ENCODE measurements at regions not wholly inside any gene's neighbourhood (a gene's known extent, or its start where the extent isn't known, plus 50 kb on each side); places are given as distances from the start of the nearest gene placed in this dataset.

DNA sequence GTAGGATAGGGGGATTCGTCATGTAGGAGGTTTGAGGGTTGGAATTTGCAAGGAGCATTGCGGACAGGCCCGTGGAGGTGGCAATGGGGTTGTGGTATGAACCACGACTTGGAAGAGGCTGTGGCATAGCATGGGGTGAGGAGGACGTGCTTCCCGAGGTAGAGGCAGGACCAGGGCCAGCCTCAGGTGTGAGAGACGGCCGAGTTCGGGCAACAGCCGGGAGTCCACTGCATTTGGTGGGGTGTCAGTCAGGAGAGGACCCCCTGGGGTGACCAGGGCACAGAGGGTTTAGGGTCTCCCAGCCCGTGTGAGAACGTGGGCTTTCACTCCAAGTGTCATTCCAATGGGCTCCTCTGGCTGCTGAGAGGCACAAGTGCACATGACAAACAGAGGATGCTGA is 339.0 kb downstream of the EIPR1 start:
- Histone ChIP-seq H2BK120ac (replicated peaks; ENCODE audit: low read depth, low read length) (no peak overlapping the region), H3K4ac (replicated peaks; ENCODE audit: insufficient read length, low read depth, low read length) (no peak overlapping the region), H3K14ac (ENCODE audit: insufficient read length) (no peak overlapping the region), H4K5ac (ENCODE audit: insufficient read length, low read depth, low read length) (no peak overlapping the region), H3K79me2 (ENCODE audit: control insufficient read depth in 1 of 2, insufficient read depth in 2 of 2, low read length in 2 of 2) (no peaks in the 10 kb centered on the region), H3K4me3 (ENCODE audit: extremely low read depth in 1 of 4, insufficient read depth in 2 of 4, low read depth in 3 of 4, low read length in 4 of 4) (no peak overlapping the region), H2BK12ac (ENCODE audit: low read depth, low read length) (no peak overlapping the region), H3K56ac (replicated peaks; ENCODE audit: insufficient read length, low read depth, low read length) (no peak overlapping the region), H2BK20ac (ENCODE audit: low read length) (no peak overlapping the region), H3K9ac (replicated peaks in 1 of 4; ENCODE audit: extremely low read depth in 1 of 4, low read depth in 3 of 4, low read length in 3 of 4) (no peak overlapping the region), H4K8ac (ENCODE audit: extremely low read depth, insufficient read depth, low read length) (no peak overlapping the region), H3K9me3 (ENCODE audit: insufficient read depth in 2 of 2, low read depth in 1 of 2, low read length in 1 of 2) (no peaks in the 10 kb centered on the region), H4K91ac (replicated peaks; ENCODE audit: insufficient read length, low read length) (no peak overlapping the region), H3K79me1 (ENCODE audit: low read depth, low read length) (no peaks in the 10 kb centered on the region), H3K27me3 (replicated peaks in 1 of 4; ENCODE audit: control insufficient read depth in 3 of 4, extremely low read depth in 1 of 4, insufficient read depth in 3 of 4, low read length in 3 of 4) (no peaks in the 10 kb centered on the region), H3K23me2 (ENCODE audit: low read depth, low read length) (no peaks in the 10 kb centered on the region), H3K27ac (ENCODE audit: low read depth, low read length) (no peak overlapping the region), H2BK15ac (ENCODE audit: low read length) (no peak overlapping the region), H2AFZ (ENCODE audit: low read length) (no peak overlapping the region), H4K20me1 (replicated peaks in 1 of 2; ENCODE audit: control insufficient read depth in 1 of 2, insufficient read depth in 2 of 2, low read length in 2 of 2) (no peaks in the 10 kb centered on the region), H3K4me2 (ENCODE audit: insufficient read depth in 1 of 2, low read depth in 2 of 2, low read length in 2 of 2) (no peak overlapping the region), H3K4me1 (replicated peaks in 1 of 4; ENCODE audit: control insufficient read depth in 3 of 4, insufficient read depth in 4 of 4, low read length in 3 of 4) (0 out of 7 replicates have a peak, but pooled peaks cover 0 to 2% (median 0%) of the 10 kb centered on the region in 4 experiments), H3K23ac (ENCODE audit: insufficient read length) (no peak overlapping the region), H3K18ac (ENCODE audit: extremely low read depth, low read length) (no peak overlapping the region), H2BK5ac (ENCODE audit: low read depth, low read length) (no peak overlapping the region), H2AK5ac (ENCODE audit: low read depth, low read length) (no peak overlapping the region), H3K36me3 (ENCODE audit: control insufficient read depth in 2 of 4, insufficient read depth in 4 of 4, low read length in 3 of 4) (no peaks in the 10 kb centered on the region)
- ChIA-PET POLR2A (ENCODE audit: partially characterized antibody) (no interaction called here), CTCF (ENCODE audit: partially characterized antibody) (interaction anchor here (1.0 kb wide), 1 partner anchor 18 kb away, joined by 3 read pairs; no protein-coding TSS in a partner anchor)
- 90% methylated on average over 12 of the region's 12 CpGs; no CpG with 5 or more reads in 1 of the 2 experiments for WGBS, 2 experiments (ENCODE audit: extremely low coverage in 1 of 2, insufficient coverage in 1 of 2, insufficient read length in 1 of 2, insufficient replicate concordance in 2 of 2, low coverage in 1 of 2, low lambda C conversion rate in 2 of 2, missing lambda C conversion rate in 1 of 2)
- FAIRE-seq (no peak), DNase-seq (ENCODE audit: low read depth in 1 of 2, low spot score in 2 of 2) (no peak)
- TF ChIP-seq CHD2 (IDR thresholded peaks at IDR 0.05; ENCODE audit: low read length) (no peak), CREB1 (IDR thresholded peaks at IDR 0.05) (no peak), ASH2L (IDR thresholded peaks at IDR 0.05; ENCODE audit: low read length) (no peak), KDM5A (IDR thresholded peaks at IDR 0.05; ENCODE audit: low read length) (no peak)

Measured in H1 (cell line).